ENCODE measurements at regions not wholly inside any gene's neighbourhood (a gene's known extent, or its start where the extent isn't known, plus 50 kb on each side); places are given as distances from the start of the nearest gene placed in this dataset.

DNA sequence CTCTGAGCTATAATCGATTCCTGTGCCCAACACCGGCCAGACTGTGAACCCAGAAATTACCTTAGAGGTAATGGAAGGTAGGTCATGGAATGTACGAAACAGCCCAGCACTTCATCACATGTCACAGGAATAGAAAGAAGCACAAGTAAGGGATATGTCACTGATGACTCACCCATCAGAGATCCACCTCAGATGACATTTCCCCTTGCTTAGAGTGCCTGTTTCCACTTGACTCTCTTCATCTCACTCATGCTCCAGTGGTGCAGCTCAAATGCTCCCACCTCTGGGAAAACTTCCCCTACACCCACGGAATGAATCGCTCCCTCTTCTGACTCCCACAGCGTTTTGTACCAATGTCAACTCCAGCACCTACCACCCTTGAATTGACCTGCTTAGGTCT is 381.6 kb upstream of the CNR1 start:
- TF ChIP-seq, protein P1, sequence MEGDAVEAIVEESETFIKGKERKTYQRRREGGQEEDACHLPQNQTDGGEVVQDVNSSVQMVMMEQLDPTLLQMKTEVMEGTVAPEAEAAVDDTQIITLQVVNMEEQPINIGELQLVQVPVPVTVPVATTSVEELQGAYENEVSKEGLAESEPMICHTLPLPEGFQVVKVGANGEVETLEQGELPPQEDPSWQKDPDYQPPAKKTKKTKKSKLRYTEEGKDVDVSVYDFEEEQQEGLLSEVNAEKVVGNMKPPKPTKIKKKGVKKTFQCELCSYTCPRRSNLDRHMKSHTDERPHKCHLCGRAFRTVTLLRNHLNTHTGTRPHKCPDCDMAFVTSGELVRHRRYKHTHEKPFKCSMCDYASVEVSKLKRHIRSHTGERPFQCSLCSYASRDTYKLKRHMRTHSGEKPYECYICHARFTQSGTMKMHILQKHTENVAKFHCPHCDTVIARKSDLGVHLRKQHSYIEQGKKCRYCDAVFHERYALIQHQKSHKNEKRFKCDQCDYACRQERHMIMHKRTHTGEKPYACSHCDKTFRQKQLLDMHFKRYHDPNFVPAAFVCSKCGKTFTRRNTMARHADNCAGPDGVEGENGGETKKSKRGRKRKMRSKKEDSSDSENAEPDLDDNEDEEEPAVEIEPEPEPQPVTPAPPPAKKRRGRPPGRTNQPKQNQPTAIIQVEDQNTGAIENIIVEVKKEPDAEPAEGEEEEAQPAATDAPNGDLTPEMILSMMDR (conservative IDR thresholded peaks at IDR 0.05): no peak
- TF ChIP-seq ZFX (IDR thresholded peaks at IDR 0.05): no peak
